ENCODE measurements at regions not wholly inside any gene's neighbourhood (a gene's known extent, or its start where the extent isn't known, plus 50 kb on each side); places are given as distances from the start of the nearest gene placed in this dataset.

DNA sequence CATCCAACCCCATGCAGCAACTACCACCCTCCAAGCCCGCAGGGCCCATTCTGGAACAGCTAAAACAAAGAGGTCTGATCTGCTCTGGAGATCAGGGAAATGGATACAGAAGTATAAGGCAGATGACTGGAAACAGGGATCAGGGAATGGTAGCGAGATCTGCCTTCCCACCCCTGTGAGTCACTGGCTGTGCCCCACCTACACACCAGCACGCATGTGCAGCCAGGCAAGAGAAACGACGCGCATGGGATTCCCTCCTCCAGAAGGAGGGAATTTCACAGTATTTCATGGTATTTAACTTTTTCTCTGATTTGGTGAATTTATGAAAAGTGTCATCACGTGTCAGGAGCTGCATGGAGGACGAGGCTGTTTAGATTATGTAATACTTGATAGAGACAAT lies 116.7 kb downstream of the ARRDC4 start:
- TF ChIP-seq, protein P1, sequence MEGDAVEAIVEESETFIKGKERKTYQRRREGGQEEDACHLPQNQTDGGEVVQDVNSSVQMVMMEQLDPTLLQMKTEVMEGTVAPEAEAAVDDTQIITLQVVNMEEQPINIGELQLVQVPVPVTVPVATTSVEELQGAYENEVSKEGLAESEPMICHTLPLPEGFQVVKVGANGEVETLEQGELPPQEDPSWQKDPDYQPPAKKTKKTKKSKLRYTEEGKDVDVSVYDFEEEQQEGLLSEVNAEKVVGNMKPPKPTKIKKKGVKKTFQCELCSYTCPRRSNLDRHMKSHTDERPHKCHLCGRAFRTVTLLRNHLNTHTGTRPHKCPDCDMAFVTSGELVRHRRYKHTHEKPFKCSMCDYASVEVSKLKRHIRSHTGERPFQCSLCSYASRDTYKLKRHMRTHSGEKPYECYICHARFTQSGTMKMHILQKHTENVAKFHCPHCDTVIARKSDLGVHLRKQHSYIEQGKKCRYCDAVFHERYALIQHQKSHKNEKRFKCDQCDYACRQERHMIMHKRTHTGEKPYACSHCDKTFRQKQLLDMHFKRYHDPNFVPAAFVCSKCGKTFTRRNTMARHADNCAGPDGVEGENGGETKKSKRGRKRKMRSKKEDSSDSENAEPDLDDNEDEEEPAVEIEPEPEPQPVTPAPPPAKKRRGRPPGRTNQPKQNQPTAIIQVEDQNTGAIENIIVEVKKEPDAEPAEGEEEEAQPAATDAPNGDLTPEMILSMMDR (conservative IDR thresholded peaks at IDR 0.05 in 1 of 2, IDR thresholded peaks at IDR 0.05 in 1 of 2; ENCODE audit: low read depth in 1 of 2, low read length in 2 of 2): no peak
- TF ChIP-seq EZH2 (IDR thresholded peaks at IDR 0.05; ENCODE audit: low read length, missing control alignments): no peak
